ENCODE measurements at regions not wholly inside any gene's neighbourhood (a gene's known extent, or its start where the extent isn't known, plus 50 kb on each side); places are given as distances from the start of the nearest gene placed in this dataset.
A peak's percentile ranks its signal among the peaks of the same experiment; 100 is the strongest.

- POLR2A ChIA-PET = no interaction called here
- H3K9me3 ChIP-seq (ENCODE audit: control extremely low read depth in 1 of 3, control insufficient read depth in 2 of 3, insufficient read depth in 1 of 3, low read length in 2 of 3) = no peaks in the 10 kb centered on the region
- no peak overlapping the region for H3K27ac ChIP-seq (ENCODE audit: low read length in 2 of 2)
- peaks cover 20 to 28% of the 10 kb centered on the region in 2 donors for H3K4me1 ChIP-seq (ENCODE audit: control insufficient read depth in 2 of 2, insufficient read depth in 2 of 2, low read length in 2 of 2)
- ATAC-seq (ENCODE audit: low read depth) (no peak), DNase-seq (no peak)
- H3K4me2 ChIP-seq (replicated peaks; ENCODE audit: low read depth, low read length, poor library complexity, severe bottlenecking) = peak overlapping the region; percentile 75
- no peaks in the 10 kb centered on the region for H3K36me3 ChIP-seq (replicated peaks in 1 of 2; ENCODE audit: control extremely low read depth in 1 of 2, control insufficient read depth in 1 of 2, extremely low read depth in 1 of 2, insufficient read depth in 2 of 2, low read length in 1 of 2)
- H4K20me1 ChIP-seq (ENCODE audit: control insufficient read depth, insufficient read depth, low read length, poor library complexity, severe bottlenecking) = no peaks in the 10 kb centered on the region
- CTCF ChIA-PET = interaction anchor here (1.2 to 1.7 kb wide), 3 partner anchors 30 to 99 kb away, joined by 3 to 6 read pairs (median 4); no protein-coding TSS in a partner anchor
- WGBS (ENCODE audit: insufficient coverage) = no CpG with 5 or more reads among the region's 4 CpGs
- H3K79me2 ChIP-seq (ENCODE audit: control insufficient read depth, insufficient read depth, low read length) = no peaks in the 10 kb centered on the region
- H2AFZ ChIP-seq (ENCODE audit: insufficient read depth, low read depth, low read length, poor library complexity, severe bottlenecking) = no peak overlapping the region
- H3K4me3 ChIP-seq (ENCODE audit: control extremely low read depth in 1 of 5, extremely low read depth in 1 of 5, insufficient read depth in 1 of 5, low read depth in 2 of 5, low read length in 4 of 5) = no peak overlapping the region
- Mint-ChIP-seq H3K27me3 (no peaks in the 10 kb centered on the region), H3K4me1 (peaks cover 13% of the 10 kb centered on the region), H3K4me3 (no peak overlapping the region), H3K9me3 (ENCODE audit: insufficient read depth) (no peaks in the 10 kb centered on the region), H3K27ac (no peak overlapping the region)
- H3K27me3 ChIP-seq (replicated peaks in 1 of 4; ENCODE audit: control extremely low read depth in 1 of 4, control insufficient read depth in 3 of 4, insufficient read depth in 4 of 4, low read length in 3 of 4) = no peaks in the 10 kb centered on the region
- TF ChIP-seq CTCF (IDR thresholded peaks at IDR 0.05) = no peak
- TF ChIP-seq EZH2 (IDR thresholded peaks at IDR 0.05; ENCODE audit: borderline replicate concordance, insufficient read depth, low read depth, low read length, poor library complexity, severe bottlenecking) = no peak
- H3K9ac ChIP-seq (ENCODE audit: low read length) = no peak overlapping the region
- intact Hi-C loops (cut with micrococcal nuclease) = loop anchor here (5.0 to 10.0 kb wide), 3 partner anchors 91 to 536 kb away; partner anchors contain the start of gene BCOR
Measured at GRCh38 chrX:40268188-40268520, 170.4 kb upstream of the BCOR start.

GRCh38 chrX:40267334-40268187 lies 169.8 kb upstream of the BCOR start:
- H3K4me1 ChIP-seq (ENCODE audit: control insufficient read depth in 2 of 2, insufficient read depth in 2 of 2, low read length in 2 of 2) = peaks cover 16 to 23% of the 10 kb centered on the region in 2 donors
- peak overlapping the region; percentile 52 for H2AFZ ChIP-seq (ENCODE audit: insufficient read depth, low read depth, low read length, poor library complexity, severe bottlenecking)
- WGBS (ENCODE audit: insufficient coverage) = 2% methylated on average over 11 of the region's 29 CpGs
- Mint-ChIP-seq H3K27me3 (no peaks in the 10 kb centered on the region), H3K27ac (peak overlapping the region; percentile 56), H3K9me3 (ENCODE audit: insufficient read depth) (no peaks in the 10 kb centered on the region), H3K4me3 (peak overlapping the region; percentile 84), H3K4me1 (peaks cover 13% of the 10 kb centered on the region)
- no peaks in the 10 kb centered on the region for H3K9me3 ChIP-seq (ENCODE audit: control extremely low read depth in 1 of 3, control insufficient read depth in 2 of 3, insufficient read depth in 1 of 3, low read length in 2 of 3)
- H3K9ac ChIP-seq (ENCODE audit: low read length) = peak overlapping the region; percentile 58
- peak; percentile 23 for DNase-seq
- H3K4me2 ChIP-seq (replicated peaks; ENCODE audit: low read depth, low read length, poor library complexity, severe bottlenecking) = peak overlapping the region; percentile 75
- no peaks in the 10 kb centered on the region for H4K20me1 ChIP-seq (ENCODE audit: control insufficient read depth, insufficient read depth, low read length, poor library complexity, severe bottlenecking)
- POLR2A ChIA-PET = interaction anchor here (1.0 to 2.1 kb wide), 2 partner anchors 91 to 453 kb away, joined by 3 to 8 read pairs; no protein-coding TSS in a partner anchor
- peak overlapping the region in 4 of 5 experiments; percentile 35 to 50 (median 44) for H3K4me3 ChIP-seq (ENCODE audit: control extremely low read depth in 1 of 5, extremely low read depth in 1 of 5, insufficient read depth in 1 of 5, low read depth in 2 of 5, low read length in 4 of 5)
- CTCF ChIA-PET = interaction anchor here (0.9 to 1.7 kb wide), 6 partner anchors 29 to 454 kb away, joined by 3 to 6 read pairs (median 4); no protein-coding TSS in a partner anchor
- peak; percentile 36 for ATAC-seq (ENCODE audit: low read depth)
- H3K79me2 ChIP-seq (ENCODE audit: control insufficient read depth, insufficient read depth, low read length) = no peaks in the 10 kb centered on the region
- no peaks in the 10 kb centered on the region for H3K27me3 ChIP-seq (replicated peaks in 1 of 4; ENCODE audit: control extremely low read depth in 1 of 4, control insufficient read depth in 3 of 4, insufficient read depth in 4 of 4, low read length in 3 of 4)
- no peak overlapping the region for H3K27ac ChIP-seq (ENCODE audit: low read length in 2 of 2)
- TF ChIP-seq EZH2 (IDR thresholded peaks at IDR 0.05; ENCODE audit: borderline replicate concordance, insufficient read depth, low read depth, low read length, poor library complexity, severe bottlenecking) (no peak), CTCF (IDR thresholded peaks at IDR 0.05) (peak; percentile 8)
- no peaks in the 10 kb centered on the region for H3K36me3 ChIP-seq (replicated peaks in 1 of 2; ENCODE audit: control extremely low read depth in 1 of 2, control insufficient read depth in 1 of 2, extremely low read depth in 1 of 2, insufficient read depth in 2 of 2, low read length in 1 of 2)
- intact Hi-C loops (cut with micrococcal nuclease) = loop anchor here (5.0 to 10.0 kb wide), 3 partner anchors 90 to 535 kb away; partner anchors contain the start of gene BCOR
